PC-9 (cell line): ENCODE measurements at regions not wholly inside any gene's neighbourhood (a gene's known extent, or its start where the extent isn't known, plus 50 kb on each side); places are given as distances from the start of the nearest gene placed in this dataset.

Source experiments
- EZH2 ChIP-seq: fragments of 200-600 bp; sonication (generic); IDR thresholded peaks from 2 replicates; pipeline ENCODE4 v1.8.0; 2017; ENCODE audit warnings: antibody characterized with exemption, low read depth
- TF ChIP-seq, protein P1 (sequence below): fragments of 200-600 bp; sonication (generic); conservative IDR thresholded peaks from 2 replicates; pipeline ENCODE4 v1.6.1; 2017; ENCODE audit warnings: mixed run types, antibody characterized with exemption, mild to moderate bottlenecking, moderate library complexity

DNA sequence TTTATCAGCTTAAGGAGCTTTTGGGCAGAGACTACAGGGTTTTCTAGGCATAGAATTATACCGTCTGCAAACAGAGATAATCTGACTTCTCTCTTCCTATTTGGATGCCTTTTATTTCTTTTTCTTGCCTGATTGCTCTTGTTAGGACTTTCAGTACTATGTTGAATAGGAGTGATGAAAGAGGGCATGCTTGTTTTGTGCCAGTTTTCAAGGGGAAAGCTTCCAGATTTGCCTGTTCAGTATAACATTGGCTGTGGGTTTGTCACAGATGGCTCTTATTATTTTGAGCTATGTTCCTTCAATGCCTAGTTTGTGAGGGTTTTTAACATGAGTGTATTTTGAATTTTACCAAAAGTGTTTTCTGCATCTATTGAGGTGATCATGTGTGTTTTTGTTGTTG, 192.8 kb upstream of the PHACTR1 start:
- TF ChIP-seq, protein P1, sequence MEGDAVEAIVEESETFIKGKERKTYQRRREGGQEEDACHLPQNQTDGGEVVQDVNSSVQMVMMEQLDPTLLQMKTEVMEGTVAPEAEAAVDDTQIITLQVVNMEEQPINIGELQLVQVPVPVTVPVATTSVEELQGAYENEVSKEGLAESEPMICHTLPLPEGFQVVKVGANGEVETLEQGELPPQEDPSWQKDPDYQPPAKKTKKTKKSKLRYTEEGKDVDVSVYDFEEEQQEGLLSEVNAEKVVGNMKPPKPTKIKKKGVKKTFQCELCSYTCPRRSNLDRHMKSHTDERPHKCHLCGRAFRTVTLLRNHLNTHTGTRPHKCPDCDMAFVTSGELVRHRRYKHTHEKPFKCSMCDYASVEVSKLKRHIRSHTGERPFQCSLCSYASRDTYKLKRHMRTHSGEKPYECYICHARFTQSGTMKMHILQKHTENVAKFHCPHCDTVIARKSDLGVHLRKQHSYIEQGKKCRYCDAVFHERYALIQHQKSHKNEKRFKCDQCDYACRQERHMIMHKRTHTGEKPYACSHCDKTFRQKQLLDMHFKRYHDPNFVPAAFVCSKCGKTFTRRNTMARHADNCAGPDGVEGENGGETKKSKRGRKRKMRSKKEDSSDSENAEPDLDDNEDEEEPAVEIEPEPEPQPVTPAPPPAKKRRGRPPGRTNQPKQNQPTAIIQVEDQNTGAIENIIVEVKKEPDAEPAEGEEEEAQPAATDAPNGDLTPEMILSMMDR, result no peak
- TF ChIP-seq EZH2, result no peak
